Jurkat, Clone E6-1 (cell line): ENCODE measurements at regions not wholly inside any gene's neighbourhood (a gene's known extent, or its start where the extent isn't known, plus 50 kb on each side); places are given as distances from the start of the nearest gene placed in this dataset.
"Not testable (repeated sequence)": the region's sequence is repeated elsewhere in the genome, so short reads cannot be mapped to it uniquely, and the experiment has no call there.

Experiments
- DNase-seq: peaks from one replicate; pipeline ENCODE4 v3.0.0-alpha.2; 2011; ENCODE audit warnings: low read depth, low spot score
- H3K4me3 ChIP-seq: 2 replicates; pipeline ENCODE4 v1.5.1; 2011; ENCODE audit warnings: mild to moderate bottlenecking, low read length, control low read depth, moderate library complexity

- DNase-seq = no peak
- H3K4me3 ChIP-seq = no peak overlapping the region
These were observed 383.3 kb upstream of the ZFP42 start for GRCh38 chr4:187612301-187612700.

GRCh38 chr4:187613089-187613839, 382.3 kb upstream of the ZFP42 start:
- H3K4me3 ChIP-seq = no peak overlapping the region
- DNase-seq = no peak

GRCh38 chr4:187615972-187616371, 379.6 kb upstream of the ZFP42 start:
- no peak overlapping the region for H3K4me3 ChIP-seq
- no peak for DNase-seq

- H3K4me3 ChIP-seq = no peak overlapping the region
- DNase-seq = no peak
These were observed 378.5 kb upstream of the ZFP42 start for GRCh38 chr4:187617113-187617512.

- no peak for DNase-seq
- H3K4me3 ChIP-seq = no peak overlapping the region
These were observed 376.8 kb upstream of the ZFP42 start for GRCh38 chr4:187618701-187619281.

- DNase-seq = no peak
- no peak overlapping the region for H3K4me3 ChIP-seq
These were observed 376.3 kb upstream of the ZFP42 start for GRCh38 chr4:187619319-187619718.

GRCh38 chr4:187632260-187632995, 363.1 kb upstream of the ZFP42 start:
- no peak for DNase-seq
- H3K4me3 ChIP-seq = no peak overlapping the region

- H3K4me3 ChIP-seq = no peak overlapping the region
These were observed 362.3 kb upstream of the ZFP42 start for GRCh38 chr4:187633245-187633644.

GRCh38 chr4:187656959-187657358, 338.6 kb upstream of the ZFP42 start:
- no peak for DNase-seq
- no peak overlapping the region for H3K4me3 ChIP-seq

More at GRCh38 chr4:187633245-187633644, 362.3 kb upstream of the ZFP42 start:
- DNase-seq = no peak

- no peak for DNase-seq
- no peak overlapping the region for H3K4me3 ChIP-seq
These were observed 332.5 kb upstream of the ZFP42 start for GRCh38 chr4:187663076-187663475.

GRCh38 chr4:187664011-187664410, 331.6 kb upstream of the ZFP42 start:
- DNase-seq = no peak
- H3K4me3 ChIP-seq = no peak overlapping the region

GRCh38 chr4:187665086-187665485, 330.5 kb upstream of the ZFP42 start:
- DNase-seq = no peak
- H3K4me3 ChIP-seq = no peak overlapping the region

- DNase-seq = no peak
These were observed 329.5 kb upstream of the ZFP42 start for GRCh38 chr4:187666034-187666433.

GRCh38 chr4:187666697-187667494, 328.7 kb upstream of the ZFP42 start:
- DNase-seq = no peak
- no peak overlapping the region for H3K4me3 ChIP-seq

More at GRCh38 chr4:187666034-187666433, 329.5 kb upstream of the ZFP42 start:
- no peak overlapping the region for H3K4me3 ChIP-seq

- DNase-seq = no peak
These were observed 327.0 kb upstream of the ZFP42 start for GRCh38 chr4:187668526-187669082.

GRCh38 chr4:187671521-187671920, 324.1 kb upstream of the ZFP42 start:
- DNase-seq, H3K4me3 ChIP-seq: not testable (repeated sequence)

More at GRCh38 chr4:187668526-187669082, 327.0 kb upstream of the ZFP42 start:
- H3K4me3 ChIP-seq = no peak overlapping the region

GRCh38 chr4:187671958-187672357, 323.6 kb upstream of the ZFP42 start:
- DNase-seq, H3K4me3 ChIP-seq: not testable (repeated sequence)

- not testable (repeated sequence) for DNase-seq, H3K4me3 ChIP-seq
These were observed 323.0 kb upstream of the ZFP42 start for GRCh38 chr4:187672526-187672925.

GRCh38 chr4:187679450-187679849, 316.1 kb upstream of the ZFP42 start:
- no peak for DNase-seq
- no peak overlapping the region for H3K4me3 ChIP-seq
